ENCODE measurements at regions not wholly inside any gene's neighbourhood (a gene's known extent, or its start where the extent isn't known, plus 50 kb on each side); places are given as distances from the start of the nearest gene placed in this dataset.

DNA sequence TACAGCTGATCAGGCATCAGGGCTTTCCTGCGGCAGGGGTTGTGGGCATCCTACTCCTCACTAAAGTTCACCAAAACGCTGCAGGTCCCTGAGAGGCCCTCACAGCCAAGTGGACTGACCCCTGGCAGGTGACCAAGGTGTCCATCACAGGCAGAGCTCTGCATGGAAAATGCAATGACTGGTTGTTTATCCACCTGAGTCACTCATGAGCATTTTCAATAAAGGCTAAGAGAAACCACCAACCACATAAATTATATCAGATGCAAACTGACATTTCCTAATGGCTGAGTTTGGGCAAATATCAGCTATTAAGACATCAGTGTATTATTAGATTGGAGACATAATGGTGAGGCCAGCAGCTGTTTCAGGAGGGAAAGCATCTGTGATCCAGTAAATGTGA lies 152.7 kb upstream of the SYNDIG1 start:
- POLR2A ChIA-PET: no interaction called here

GRCh38 chr20:24314053-24314452 lies 155.4 kb upstream of the SYNDIG1 start:
- Mint-ChIP-seq H3K27ac (no peak overlapping the region), H3K4me1 (peaks cover 9% of the 10 kb centered on the region), H3K4me3 (no peak overlapping the region), H3K9me3 (ENCODE audit: insufficient read depth) (no peaks in the 10 kb centered on the region), H3K27me3 (peaks cover 16% of the 10 kb centered on the region)
- H3K9me3 ChIP-seq (ENCODE audit: control extremely low read depth in 1 of 3, control insufficient read depth in 2 of 3, insufficient read depth in 1 of 3, low read length in 2 of 3): no peaks in the 10 kb centered on the region
- H3K36me3 ChIP-seq (replicated peaks in 1 of 2; ENCODE audit: control extremely low read depth in 1 of 2, control insufficient read depth in 1 of 2, extremely low read depth in 1 of 2, insufficient read depth in 2 of 2, low read length in 1 of 2): no peaks in the 10 kb centered on the region
- no peak overlapping the region for H3K27ac ChIP-seq (ENCODE audit: low read length in 2 of 2)
- no peaks in the 10 kb centered on the region for H4K20me1 ChIP-seq (ENCODE audit: control insufficient read depth, insufficient read depth, low read length, poor library complexity, severe bottlenecking)
- peaks cover 0 to 2% (median 0%) of the 10 kb centered on the region in 4 experiments for H3K27me3 ChIP-seq (replicated peaks in 1 of 4; ENCODE audit: control extremely low read depth in 1 of 4, control insufficient read depth in 3 of 4, insufficient read depth in 4 of 4, low read length in 3 of 4)
- no peak overlapping the region for H3K9ac ChIP-seq (ENCODE audit: low read length)
- WGBS (ENCODE audit: insufficient coverage): 82% methylated on average over 4 of the region's 4 CpGs
- no peak overlapping the region for H3K4me2 ChIP-seq (replicated peaks; ENCODE audit: low read depth, low read length, poor library complexity, severe bottlenecking)
- ChIA-PET POLR2A (no interaction called here), CTCF (no interaction called here)
- H3K79me2 ChIP-seq (ENCODE audit: control insufficient read depth, insufficient read depth, low read length): no peaks in the 10 kb centered on the region
- H3K4me1 ChIP-seq (ENCODE audit: control insufficient read depth in 2 of 2, insufficient read depth in 2 of 2, low read length in 2 of 2): peaks cover 0 to 4% of the 10 kb centered on the region in 2 donors
- DNase-seq: no peak
- TF ChIP-seq, protein P1, sequence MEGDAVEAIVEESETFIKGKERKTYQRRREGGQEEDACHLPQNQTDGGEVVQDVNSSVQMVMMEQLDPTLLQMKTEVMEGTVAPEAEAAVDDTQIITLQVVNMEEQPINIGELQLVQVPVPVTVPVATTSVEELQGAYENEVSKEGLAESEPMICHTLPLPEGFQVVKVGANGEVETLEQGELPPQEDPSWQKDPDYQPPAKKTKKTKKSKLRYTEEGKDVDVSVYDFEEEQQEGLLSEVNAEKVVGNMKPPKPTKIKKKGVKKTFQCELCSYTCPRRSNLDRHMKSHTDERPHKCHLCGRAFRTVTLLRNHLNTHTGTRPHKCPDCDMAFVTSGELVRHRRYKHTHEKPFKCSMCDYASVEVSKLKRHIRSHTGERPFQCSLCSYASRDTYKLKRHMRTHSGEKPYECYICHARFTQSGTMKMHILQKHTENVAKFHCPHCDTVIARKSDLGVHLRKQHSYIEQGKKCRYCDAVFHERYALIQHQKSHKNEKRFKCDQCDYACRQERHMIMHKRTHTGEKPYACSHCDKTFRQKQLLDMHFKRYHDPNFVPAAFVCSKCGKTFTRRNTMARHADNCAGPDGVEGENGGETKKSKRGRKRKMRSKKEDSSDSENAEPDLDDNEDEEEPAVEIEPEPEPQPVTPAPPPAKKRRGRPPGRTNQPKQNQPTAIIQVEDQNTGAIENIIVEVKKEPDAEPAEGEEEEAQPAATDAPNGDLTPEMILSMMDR (IDR thresholded peaks at IDR 0.05): no peak
- no peak for TF ChIP-seq EZH2 (IDR thresholded peaks at IDR 0.05; ENCODE audit: borderline replicate concordance, insufficient read depth, low read depth, low read length, poor library complexity, severe bottlenecking)
- no peak overlapping the region for H3K4me3 ChIP-seq (ENCODE audit: control extremely low read depth in 1 of 5, extremely low read depth in 1 of 5, insufficient read depth in 1 of 5, low read depth in 2 of 5, low read length in 4 of 5)
- ATAC-seq (ENCODE audit: low read depth): no peak
- H2AFZ ChIP-seq (ENCODE audit: insufficient read depth, low read depth, low read length, poor library complexity, severe bottlenecking): no peak overlapping the region
- intact Hi-C loops (cut with micrococcal nuclease): no loop called here

More for the DNA sequence above, 152.7 kb upstream of the SYNDIG1 start:
- WGBS (ENCODE audit: insufficient coverage): 45% methylated on average over 2 of the region's 2 CpGs
- Histone ChIP-seq H3K27me3 (replicated peaks in 1 of 4; ENCODE audit: control extremely low read depth in 1 of 4, control insufficient read depth in 3 of 4, insufficient read depth in 4 of 4, low read length in 3 of 4) (peaks cover 0 to 2% (median 1%) of the 10 kb centered on the region in 4 experiments), H3K36me3 (replicated peaks in 1 of 2; ENCODE audit: control extremely low read depth in 1 of 2, control insufficient read depth in 1 of 2, extremely low read depth in 1 of 2, insufficient read depth in 2 of 2, low read length in 1 of 2) (no peaks in the 10 kb centered on the region), H3K4me2 (replicated peaks; ENCODE audit: low read depth, low read length, poor library complexity, severe bottlenecking) (no peak overlapping the region), H3K4me3 (ENCODE audit: control extremely low read depth in 1 of 5, extremely low read depth in 1 of 5, insufficient read depth in 1 of 5, low read depth in 2 of 5, low read length in 4 of 5) (no peak overlapping the region), H3K79me2 (ENCODE audit: control insufficient read depth, insufficient read depth, low read length) (no peaks in the 10 kb centered on the region), H3K4me1 (ENCODE audit: control insufficient read depth in 2 of 2, insufficient read depth in 2 of 2, low read length in 2 of 2) (peaks cover 0 to 4% of the 10 kb centered on the region in 2 donors), H3K9me3 (ENCODE audit: control extremely low read depth in 1 of 3, control insufficient read depth in 2 of 3, insufficient read depth in 1 of 3, low read length in 2 of 3) (no peaks in the 10 kb centered on the region), H3K9ac (ENCODE audit: low read length) (no peak overlapping the region), H4K20me1 (ENCODE audit: control insufficient read depth, insufficient read depth, low read length, poor library complexity, severe bottlenecking) (no peaks in the 10 kb centered on the region), H2AFZ (ENCODE audit: insufficient read depth, low read depth, low read length, poor library complexity, severe bottlenecking) (no peak overlapping the region), H3K27ac (ENCODE audit: low read length in 2 of 2) (no peak overlapping the region)
- no peak for ATAC-seq (ENCODE audit: low read depth)
- Mint-ChIP-seq H3K9me3 (ENCODE audit: insufficient read depth) (no peaks in the 10 kb centered on the region), H3K4me3 (no peak overlapping the region), H3K27ac (no peak overlapping the region), H3K27me3 (peaks cover 9% of the 10 kb centered on the region), H3K4me1 (peaks cover 9% of the 10 kb centered on the region)
- intact Hi-C loops (cut with micrococcal nuclease): no loop called here
- no peak for TF ChIP-seq EZH2 (IDR thresholded peaks at IDR 0.05; ENCODE audit: borderline replicate concordance, insufficient read depth, low read depth, low read length, poor library complexity, severe bottlenecking)
- TF ChIP-seq, protein P1 (IDR thresholded peaks at IDR 0.05): no peak
- DNase-seq: no peak
- CTCF ChIA-PET: no interaction called here
